WTC11 (cell line): ENCODE measurements at regions not wholly inside any gene's neighbourhood (a gene's known extent, or its start where the extent isn't known, plus 50 kb on each side); places are given as distances from the start of the nearest gene placed in this dataset.
A peak's percentile ranks its signal among the peaks of the same experiment; 100 is the strongest.

Experiments
- ATAC-seq: fragments of 200-7000 bp; cut with Tn5 transposase; 2 replicates; pipeline ENCODE4 v1.10.0; 2021; ENCODE audit warnings: mild to moderate bottlenecking, moderate library complexity
- CTCF ChIA-PET: fragments of 300-600 bp; sonication (Branson Sonifier 250); formaldehyde crosslinking; loops from one replicate; lab custom pipeline; 2021; ENCODE audit warnings: antibody characterized with exemption; lab: Charles Lee
- POLR2A ChIA-PET: fragments of 350-600 bp; sonication (Branson Sonifier 250); formaldehyde crosslinking; loops from one replicate; lab custom pipeline; 2021; ENCODE audit warnings: antibody characterized with exemption; lab: Charles Lee
- DNase-seq: peaks from one replicate; pipeline ENCODE4 v3.0.0; 2021; ENCODE audit warnings: low spot score
- H3K27ac Mint-ChIP-seq: 2 replicates; pipeline ENCODE4 v1.8.0; 2021; ENCODE audit warnings: mixed read lengths
- H3K27me3 Mint-ChIP-seq: 2 replicates; pipeline ENCODE4 v1.8.0; 2021; ENCODE audit warnings: low read depth, mild to moderate bottlenecking, moderate library complexity, mixed read lengths
- H3K36me3 Mint-ChIP-seq: 2 replicates; pipeline ENCODE4 v1.8.0; 2021; ENCODE audit warnings: mixed read lengths
- H3K4me1 Mint-ChIP-seq: 2 replicates; pipeline ENCODE4 v1.8.0; 2022; ENCODE audit warnings: mixed read lengths
- H3K4me3 Mint-ChIP-seq: 2 replicates; pipeline ENCODE4 v1.8.0; 2021; ENCODE audit warnings: mild to moderate bottlenecking, moderate library complexity, mixed read lengths
- H3K9me3 Mint-ChIP-seq: 2 replicates; pipeline ENCODE4 v1.8.0; 2021; ENCODE audit warnings: mixed read lengths
- CBFB ChIP-seq: sonication (generic); formaldehyde crosslinking; IDR thresholded peaks from 2 replicates; pipeline ENCODE4 v1.8.1; 2022; ENCODE audit warnings: mild to moderate bottlenecking, low read depth, missing genetic modification reagents
- CDX4 ChIP-seq: fragments of 250-450 bp; sonication (Bioruptor Pico); IDR thresholded peaks from 2 replicates; pipeline ENCODE4 v1.9.0; 2021; ENCODE audit warnings: moderate library complexity, mild to moderate bottlenecking, inconsistent platforms, borderline replicate concordance
- E2F1 ChIP-seq: sonication (generic); formaldehyde crosslinking; IDR thresholded peaks from 2 replicates; pipeline ENCODE4 v1.8.0; 2022; ENCODE audit warnings: mild to moderate bottlenecking, missing genetic modification reagents
- FOXJ3 ChIP-seq: sonication (generic); formaldehyde crosslinking; IDR thresholded peaks from 2 replicates; pipeline ENCODE4 v1.9.0; 2021; ENCODE audit warnings: missing genetic modification reagents, mild to moderate bottlenecking, borderline replicate concordance
- FOXK1 ChIP-seq: sonication (generic); formaldehyde crosslinking; IDR thresholded peaks from 2 replicates; pipeline ENCODE4 v1.8.0; 2022; ENCODE audit warnings: mild to moderate bottlenecking, moderate library complexity, missing genetic modification reagents
- JUN ChIP-seq: sonication (generic); formaldehyde crosslinking; IDR thresholded peaks from 2 replicates; pipeline ENCODE4 v1.8.0; 2023; ENCODE audit warnings: mild to moderate bottlenecking, missing genetic modification reagents
- KAT7 ChIP-seq: sonication (generic); formaldehyde crosslinking; IDR thresholded peaks from 2 replicates; pipeline ENCODE4 v1.8.1; 2023; ENCODE audit warnings: missing genetic modification reagents, mild to moderate bottlenecking, borderline replicate concordance
- NFATC4 ChIP-seq: fragments of 250-450 bp; sonication (Bioruptor Pico); IDR thresholded peaks from 2 replicates; pipeline ENCODE4 v1.9.0; 2021; ENCODE audit warnings: mild to moderate bottlenecking
- NR1H2 ChIP-seq: sonication (generic); formaldehyde crosslinking; IDR thresholded peaks from 2 replicates; pipeline ENCODE4 v1.9.0; 2021; ENCODE audit warnings: mild to moderate bottlenecking, moderate library complexity, missing genetic modification reagents
- PREB ChIP-seq: sonication (generic); formaldehyde crosslinking; IDR thresholded peaks from 2 replicates; pipeline ENCODE4 v1.8.1; 2022; ENCODE audit warnings: mild to moderate bottlenecking, missing genetic modification reagents, moderate library complexity, borderline replicate concordance
- PRRX2 ChIP-seq: fragments of 250-450 bp; sonication (Bioruptor Pico); IDR thresholded peaks from 2 replicates; pipeline ENCODE4 v1.8.0; 2021; ENCODE audit warnings: mild to moderate bottlenecking
- RORB ChIP-seq: fragments of 250-450 bp; sonication (Bioruptor Pico); IDR thresholded peaks from 2 replicates; pipeline ENCODE4 v1.9.0; 2021; ENCODE audit warnings: mild to moderate bottlenecking
- SMAD3 ChIP-seq: sonication (generic); formaldehyde crosslinking; IDR thresholded peaks from 2 replicates; pipeline ENCODE4 v1.8.0; 2022; ENCODE audit warnings: missing genetic modification reagents, mild to moderate bottlenecking, borderline replicate concordance
- SMAD4 ChIP-seq: sonication (generic); formaldehyde crosslinking; IDR thresholded peaks from 2 replicates; pipeline ENCODE4 v1.8.0; 2022; ENCODE audit warnings: mild to moderate bottlenecking, missing genetic modification reagents
- TP53 ChIP-seq: sonication (generic); formaldehyde crosslinking; IDR thresholded peaks from 2 replicates; pipeline ENCODE4 v1.8.1; 2023; ENCODE audit warnings: mild to moderate bottlenecking, missing genetic modification reagents
- ZBTB21 ChIP-seq: sonication (generic); formaldehyde crosslinking; IDR thresholded peaks from 2 replicates; pipeline ENCODE4 v1.8.1; 2023; ENCODE audit warnings: mild to moderate bottlenecking, missing genetic modification reagents, borderline replicate concordance
- ZMAT4 ChIP-seq: fragments of 250-450 bp; sonication (Bioruptor Pico); IDR thresholded peaks from 2 replicates; pipeline ENCODE4 v1.9.0; 2021; ENCODE audit warnings: mild to moderate bottlenecking
- ZNF138 ChIP-seq: sonication (generic); formaldehyde crosslinking; conservative IDR thresholded peaks from 2 replicates; pipeline ENCODE4 v1.8.1; 2022; ENCODE audit warnings: mild to moderate bottlenecking, moderate library complexity, missing genetic modification reagents
- ZNF263 ChIP-seq: sonication (generic); formaldehyde crosslinking; IDR thresholded peaks from 2 replicates; pipeline ENCODE4 v1.8.1; 2022; ENCODE audit warnings: low read depth, mild to moderate bottlenecking, moderate library complexity, missing genetic modification reagents
- TF ChIP-seq, protein P1 (sequence below): fragments of 250-450 bp; sonication (Bioruptor Pico); IDR thresholded peaks from 2 replicates; pipeline ENCODE4 v1.9.0; 2021; ENCODE audit warnings: mild to moderate bottlenecking, borderline replicate concordance
- TF ChIP-seq, protein P2 (sequence below): fragments of 200-600 bp; IDR thresholded peaks from 2 replicates; pipeline ENCODE4 v1.8.0; 2022; ENCODE audit warnings: antibody characterized with exemption
- TF ChIP-seq, protein P3 (sequence below): sonication (generic); formaldehyde crosslinking; IDR thresholded peaks from 2 replicates; pipeline ENCODE4 v1.8.0; 2022; ENCODE audit warnings: mild to moderate bottlenecking, missing genetic modification reagents

- no peak overlapping the region for H3K4me3 Mint-ChIP-seq
- H3K4me1 Mint-ChIP-seq = 0 out of 2 replicates have a peak, but pooled peaks cover 3% of the 10 kb centered on the region
- H3K27me3 Mint-ChIP-seq = no peaks in the 10 kb centered on the region
- TF ChIP-seq JUN (CRISPR knock-in tag) = no peak
- no peak for TF ChIP-seq ZBTB21 (CRISPR knock-in tag)
- TF ChIP-seq ZNF263 (CRISPR knock-in tag) = no peak
- no peak for TF ChIP-seq ZMAT4 (CRISPR knock-in tag)
- no peaks in the 10 kb centered on the region for H3K36me3 Mint-ChIP-seq
- H3K27ac Mint-ChIP-seq = no peak overlapping the region
- CTCF ChIA-PET = interaction anchor here (1.0 kb wide), 1 partner anchor 32 kb away, joined by 3 read pairs; no protein-coding TSS in a partner anchor
- POLR2A ChIA-PET = no interaction called here
- no peaks in the 10 kb centered on the region for H3K9me3 Mint-ChIP-seq
- DNase-seq = no peak
- peak; percentile 30; the same call in 1 of the 2 replicates for ATAC-seq
Observed at GRCh38 chr14:43729143-43729542, 777.9 kb downstream of the FSCB start.

DNA sequence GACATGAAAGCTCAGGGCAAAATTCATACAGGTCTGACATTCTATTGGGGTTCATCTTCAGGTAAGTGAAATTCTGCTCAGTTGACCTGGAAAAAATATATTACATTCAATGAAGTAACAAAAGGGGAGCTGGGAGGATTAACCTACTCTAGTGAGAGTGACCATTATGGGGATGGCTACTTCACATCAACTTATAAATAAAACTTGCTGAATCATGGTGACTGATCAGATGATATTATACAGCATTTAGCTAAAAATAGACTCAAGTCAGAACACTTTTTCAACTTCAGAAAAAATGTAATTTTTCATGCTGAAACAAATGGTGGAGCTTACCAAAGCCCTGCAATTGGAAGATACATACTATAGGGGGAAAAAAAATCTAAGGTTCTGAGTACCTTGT, 800.2 kb downstream of the FSCB start:
- CTCF ChIA-PET = interaction anchor here (1.1 kb wide), 2 partner anchors 10 to 22 kb away, joined by 3 read pairs; no protein-coding TSS in a partner anchor
- H3K4me3 Mint-ChIP-seq = no peak overlapping the region
- ATAC-seq = no peak
- DNase-seq = no peak
- H3K36me3 Mint-ChIP-seq = no peaks in the 10 kb centered on the region
- no peaks in the 10 kb centered on the region for H3K4me1 Mint-ChIP-seq
- no peak for TF ChIP-seq PRRX2 (CRISPR knock-in tag)
- TF ChIP-seq FOXJ3 (CRISPR knock-in tag) = no peak
- no peak for TF ChIP-seq PREB (CRISPR knock-in tag)
- no peak for TF ChIP-seq CBFB
- TF ChIP-seq NR1H2 (CRISPR knock-in tag) = no peak
- no peak for TF ChIP-seq SMAD3
- no peak for TF ChIP-seq KAT7 (CRISPR knock-in tag)
- no peak for TF ChIP-seq SMAD4 (CRISPR knock-in tag)
- TF ChIP-seq, protein P1, sequence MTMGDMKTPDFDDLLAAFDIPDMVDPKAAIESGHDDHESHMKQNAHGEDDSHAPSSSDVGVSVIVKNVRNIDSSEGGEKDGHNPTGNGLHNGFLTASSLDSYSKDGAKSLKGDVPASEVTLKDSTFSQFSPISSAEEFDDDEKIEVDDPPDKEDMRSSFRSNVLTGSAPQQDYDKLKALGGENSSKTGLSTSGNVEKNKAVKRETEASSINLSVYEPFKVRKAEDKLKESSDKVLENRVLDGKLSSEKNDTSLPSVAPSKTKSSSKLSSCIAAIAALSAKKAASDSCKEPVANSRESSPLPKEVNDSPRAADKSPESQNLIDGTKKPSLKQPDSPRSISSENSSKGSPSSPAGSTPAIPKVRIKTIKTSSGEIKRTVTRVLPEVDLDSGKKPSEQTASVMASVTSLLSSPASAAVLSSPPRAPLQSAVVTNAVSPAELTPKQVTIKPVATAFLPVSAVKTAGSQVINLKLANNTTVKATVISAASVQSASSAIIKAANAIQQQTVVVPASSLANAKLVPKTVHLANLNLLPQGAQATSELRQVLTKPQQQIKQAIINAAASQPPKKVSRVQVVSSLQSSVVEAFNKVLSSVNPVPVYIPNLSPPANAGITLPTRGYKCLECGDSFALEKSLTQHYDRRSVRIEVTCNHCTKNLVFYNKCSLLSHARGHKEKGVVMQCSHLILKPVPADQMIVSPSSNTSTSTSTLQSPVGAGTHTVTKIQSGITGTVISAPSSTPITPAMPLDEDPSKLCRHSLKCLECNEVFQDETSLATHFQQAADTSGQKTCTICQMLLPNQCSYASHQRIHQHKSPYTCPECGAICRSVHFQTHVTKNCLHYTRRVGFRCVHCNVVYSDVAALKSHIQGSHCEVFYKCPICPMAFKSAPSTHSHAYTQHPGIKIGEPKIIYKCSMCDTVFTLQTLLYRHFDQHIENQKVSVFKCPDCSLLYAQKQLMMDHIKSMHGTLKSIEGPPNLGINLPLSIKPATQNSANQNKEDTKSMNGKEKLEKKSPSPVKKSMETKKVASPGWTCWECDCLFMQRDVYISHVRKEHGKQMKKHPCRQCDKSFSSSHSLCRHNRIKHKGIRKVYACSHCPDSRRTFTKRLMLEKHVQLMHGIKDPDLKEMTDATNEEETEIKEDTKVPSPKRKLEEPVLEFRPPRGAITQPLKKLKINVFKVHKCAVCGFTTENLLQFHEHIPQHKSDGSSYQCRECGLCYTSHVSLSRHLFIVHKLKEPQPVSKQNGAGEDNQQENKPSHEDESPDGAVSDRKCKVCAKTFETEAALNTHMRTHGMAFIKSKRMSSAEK (CRISPR knock-in tag) = no peak
- no peak for TF ChIP-seq ZNF138 (CRISPR knock-in tag)
- TF ChIP-seq, protein P2, sequence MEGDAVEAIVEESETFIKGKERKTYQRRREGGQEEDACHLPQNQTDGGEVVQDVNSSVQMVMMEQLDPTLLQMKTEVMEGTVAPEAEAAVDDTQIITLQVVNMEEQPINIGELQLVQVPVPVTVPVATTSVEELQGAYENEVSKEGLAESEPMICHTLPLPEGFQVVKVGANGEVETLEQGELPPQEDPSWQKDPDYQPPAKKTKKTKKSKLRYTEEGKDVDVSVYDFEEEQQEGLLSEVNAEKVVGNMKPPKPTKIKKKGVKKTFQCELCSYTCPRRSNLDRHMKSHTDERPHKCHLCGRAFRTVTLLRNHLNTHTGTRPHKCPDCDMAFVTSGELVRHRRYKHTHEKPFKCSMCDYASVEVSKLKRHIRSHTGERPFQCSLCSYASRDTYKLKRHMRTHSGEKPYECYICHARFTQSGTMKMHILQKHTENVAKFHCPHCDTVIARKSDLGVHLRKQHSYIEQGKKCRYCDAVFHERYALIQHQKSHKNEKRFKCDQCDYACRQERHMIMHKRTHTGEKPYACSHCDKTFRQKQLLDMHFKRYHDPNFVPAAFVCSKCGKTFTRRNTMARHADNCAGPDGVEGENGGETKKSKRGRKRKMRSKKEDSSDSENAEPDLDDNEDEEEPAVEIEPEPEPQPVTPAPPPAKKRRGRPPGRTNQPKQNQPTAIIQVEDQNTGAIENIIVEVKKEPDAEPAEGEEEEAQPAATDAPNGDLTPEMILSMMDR = no peak
- TF ChIP-seq TP53 (CRISPR knock-in tag) = no peak
- no peak for TF ChIP-seq FOXK1 (CRISPR knock-in tag)
- TF ChIP-seq NFATC4 (CRISPR knock-in tag) = no peak
- TF ChIP-seq CDX4 (CRISPR knock-in tag) = no peak
- TF ChIP-seq, protein P3, sequence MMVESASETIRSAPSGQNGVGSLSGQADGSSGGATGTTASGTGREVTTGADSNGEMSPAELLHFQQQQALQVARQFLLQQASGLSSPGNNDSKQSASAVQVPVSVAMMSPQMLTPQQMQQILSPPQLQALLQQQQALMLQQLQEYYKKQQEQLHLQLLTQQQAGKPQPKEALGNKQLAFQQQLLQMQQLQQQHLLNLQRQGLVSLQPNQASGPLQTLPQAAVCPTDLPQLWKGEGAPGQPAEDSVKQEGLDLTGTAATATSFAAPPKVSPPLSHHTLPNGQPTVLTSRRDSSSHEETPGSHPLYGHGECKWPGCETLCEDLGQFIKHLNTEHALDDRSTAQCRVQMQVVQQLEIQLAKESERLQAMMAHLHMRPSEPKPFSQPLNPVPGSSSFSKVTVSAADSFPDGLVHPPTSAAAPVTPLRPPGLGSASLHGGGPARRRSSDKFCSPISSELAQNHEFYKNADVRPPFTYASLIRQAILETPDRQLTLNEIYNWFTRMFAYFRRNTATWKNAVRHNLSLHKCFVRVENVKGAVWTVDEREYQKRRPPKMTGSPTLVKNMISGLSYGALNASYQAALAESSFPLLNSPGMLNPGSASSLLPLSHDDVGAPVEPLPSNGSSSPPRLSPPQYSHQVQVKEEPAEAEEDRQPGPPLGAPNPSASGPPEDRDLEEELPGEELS (CRISPR knock-in tag) = no peak
- no peak for TF ChIP-seq RORB (CRISPR knock-in tag)
- no peak for TF ChIP-seq E2F1 (CRISPR knock-in tag)
- TF ChIP-seq, all 79 proteins: peak for 0
- Mint-ChIP-seq H3K27me3 (no peaks in the 10 kb centered on the region), H3K9me3 (peaks cover 11% of the 10 kb centered on the region), H3K27ac (no peak overlapping the region)
- POLR2A ChIA-PET = no interaction called here
